ENCODE measurements at regions not wholly inside any gene's neighbourhood (a gene's known extent, or its start where the extent isn't known, plus 50 kb on each side); places are given as distances from the start of the nearest gene placed in this dataset.

DNA sequence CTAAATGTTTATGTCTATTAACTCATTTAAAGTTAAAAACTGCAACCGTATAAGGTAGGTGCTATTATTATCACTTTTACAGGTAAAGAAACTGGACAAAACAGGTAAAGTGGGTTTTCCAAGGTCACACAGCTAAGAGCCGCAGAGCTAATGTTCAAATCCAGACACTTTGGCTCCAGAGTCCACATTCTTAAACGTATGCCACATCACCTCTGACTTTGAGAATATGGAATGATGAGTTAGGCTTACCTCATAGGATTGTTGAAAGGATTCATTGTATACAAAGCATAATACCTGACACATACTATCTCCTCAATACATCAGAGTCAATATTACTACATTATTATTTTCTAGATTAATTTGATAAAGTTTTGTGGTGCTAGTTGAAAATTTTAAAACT is 240.9 kb upstream of the STT3B start:
- H3K79me1 ChIP-seq (ENCODE audit: low read depth in 1 of 2, low read length in 2 of 2), result no peaks in the 10 kb centered on the region
- no peak overlapping the region for H3K18ac ChIP-seq (ENCODE audit: low read depth, low read length)
- H3K4ac ChIP-seq (ENCODE audit: low read depth, low read length), result no peak overlapping the region
- intact Hi-C loops (cut with micrococcal nuclease), result no loop called here
- H4K91ac ChIP-seq (ENCODE audit: insufficient read depth, low read depth, low read length), result no peak overlapping the region
- H2BK5ac ChIP-seq (ENCODE audit: low read depth, low read length, poor library complexity, severe bottlenecking), result no peak overlapping the region
- H3K9ac ChIP-seq (ENCODE audit: low read depth, low read length), result no peak overlapping the region
- H3K23ac ChIP-seq (ENCODE audit: low read depth, low read length), result no peak overlapping the region
- CTCF ChIA-PET, result no interaction called here
- H3K4me3 ChIP-seq (ENCODE audit: insufficient read depth, low read depth, low read length), result no peak overlapping the region
- H3K9me3 ChIP-seq (ENCODE audit: control insufficient read depth, insufficient read depth, low read length), result no peaks in the 10 kb centered on the region
- TF ChIP-seq RFX5 (IDR thresholded peaks at IDR 0.05; ENCODE audit: low read depth, low read length) (no peak), MAZ (IDR thresholded peaks at IDR 0.05; ENCODE audit: borderline replicate concordance, low read depth, low read length) (no peak), CHD1 (IDR thresholded peaks at IDR 0.05; ENCODE audit: low read depth, low read length) (no peak), RCOR1 (IDR thresholded peaks at IDR 0.05; ENCODE audit: insufficient replicate concordance, low read length) (no peak), RAD21 (IDR thresholded peaks at IDR 0.05; ENCODE audit: low read length) (no peak), MXI1 (IDR thresholded peaks at IDR 0.05; ENCODE audit: borderline replicate concordance, low read depth, low read length) (no peak), FOS (IDR thresholded peaks at IDR 0.05; ENCODE audit: low read depth, low read length) (no peak), NFE2L2 (IDR thresholded peaks at IDR 0.05; ENCODE audit: low read depth, low read length) (no peak)
- TF ChIP-seq, protein P1, sequence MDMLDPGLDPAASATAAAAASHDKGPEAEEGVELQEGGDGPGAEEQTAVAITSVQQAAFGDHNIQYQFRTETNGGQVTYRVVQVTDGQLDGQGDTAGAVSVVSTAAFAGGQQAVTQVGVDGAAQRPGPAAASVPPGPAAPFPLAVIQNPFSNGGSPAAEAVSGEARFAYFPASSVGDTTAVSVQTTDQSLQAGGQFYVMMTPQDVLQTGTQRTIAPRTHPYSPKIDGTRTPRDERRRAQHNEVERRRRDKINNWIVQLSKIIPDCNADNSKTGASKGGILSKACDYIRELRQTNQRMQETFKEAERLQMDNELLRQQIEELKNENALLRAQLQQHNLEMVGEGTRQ (IDR thresholded peaks at IDR 0.05; ENCODE audit: low read depth, low read length), result no peak
- TF ChIP-seq, protein P2, sequence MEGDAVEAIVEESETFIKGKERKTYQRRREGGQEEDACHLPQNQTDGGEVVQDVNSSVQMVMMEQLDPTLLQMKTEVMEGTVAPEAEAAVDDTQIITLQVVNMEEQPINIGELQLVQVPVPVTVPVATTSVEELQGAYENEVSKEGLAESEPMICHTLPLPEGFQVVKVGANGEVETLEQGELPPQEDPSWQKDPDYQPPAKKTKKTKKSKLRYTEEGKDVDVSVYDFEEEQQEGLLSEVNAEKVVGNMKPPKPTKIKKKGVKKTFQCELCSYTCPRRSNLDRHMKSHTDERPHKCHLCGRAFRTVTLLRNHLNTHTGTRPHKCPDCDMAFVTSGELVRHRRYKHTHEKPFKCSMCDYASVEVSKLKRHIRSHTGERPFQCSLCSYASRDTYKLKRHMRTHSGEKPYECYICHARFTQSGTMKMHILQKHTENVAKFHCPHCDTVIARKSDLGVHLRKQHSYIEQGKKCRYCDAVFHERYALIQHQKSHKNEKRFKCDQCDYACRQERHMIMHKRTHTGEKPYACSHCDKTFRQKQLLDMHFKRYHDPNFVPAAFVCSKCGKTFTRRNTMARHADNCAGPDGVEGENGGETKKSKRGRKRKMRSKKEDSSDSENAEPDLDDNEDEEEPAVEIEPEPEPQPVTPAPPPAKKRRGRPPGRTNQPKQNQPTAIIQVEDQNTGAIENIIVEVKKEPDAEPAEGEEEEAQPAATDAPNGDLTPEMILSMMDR (conservative IDR thresholded peaks at IDR 0.05; ENCODE audit: low read depth, low read length), result no peak
- in situ Hi-C loops (cut with MboI; ENCODE audit: low sequenced_read_pairs), result no loop called here
- H3K27me3 ChIP-seq (ENCODE audit: control insufficient read depth, insufficient read depth, low read length), result no peaks in the 10 kb centered on the region
- H4K8ac ChIP-seq (ENCODE audit: low read depth in 2 of 2, low read length in 2 of 2), result no peak overlapping the region
- H2BK15ac ChIP-seq (ENCODE audit: low read depth, low read length), result no peak overlapping the region
- no peak overlapping the region for H2AFZ ChIP-seq (replicated peaks; ENCODE audit: low read length, poor library complexity)
- POLR2A ChIA-PET (ENCODE audit: unreplicated experiment), result no interaction called here
- H4K20me1 ChIP-seq (ENCODE audit: insufficient read depth, low read length), result no peaks in the 10 kb centered on the region
- no peak overlapping the region for H2AK5ac ChIP-seq (ENCODE audit: low read depth, low read length)
- no peaks in the 10 kb centered on the region for H3K36me3 ChIP-seq (ENCODE audit: control insufficient read depth, insufficient read depth, low read length)
- no peaks in the 10 kb centered on the region for H3K4me1 ChIP-seq (ENCODE audit: control insufficient read depth, insufficient read depth, low read length)
- H3K4me2 ChIP-seq (ENCODE audit: low read depth, low read length), result no peak overlapping the region
- no peak overlapping the region for H2AK9ac ChIP-seq (replicated peaks; ENCODE audit: low read depth, low read length, poor library complexity)
- H2BK20ac ChIP-seq (ENCODE audit: low read depth, low read length), result no peak overlapping the region
- no peak overlapping the region for H3K14ac ChIP-seq (replicated peaks; ENCODE audit: low read depth, low read length)
- H2BK120ac ChIP-seq (ENCODE audit: low read depth, low read length), result no peak overlapping the region
- WGBS, 2 experiments (ENCODE audit: extremely low coverage in 2 of 2, insufficient read length in 1 of 2), result no CpG with 5 or more reads among the region's 3 CpGs
- ATAC-seq (ENCODE audit: low read depth) (no peak), DNase-seq (no peak)
- H3K56ac ChIP-seq (ENCODE audit: extremely low read depth, insufficient read depth, low read length), result no peak overlapping the region
- H3K27ac ChIP-seq (ENCODE audit: insufficient read depth, low read length), result no peak overlapping the region
- no peaks in the 10 kb centered on the region for H3K9me1 ChIP-seq (ENCODE audit: insufficient read depth, low read length)
- dilution Hi-C loops (cut with HindIII; ENCODE audit: low sequenced_read_pairs, unreplicated experiment), result no loop called here
- H4K5ac ChIP-seq (ENCODE audit: low read depth, low read length), result no peak overlapping the region
- BruUV-seq (replicated peaks), result no TSS peak

All from IMR-90 (cell line).